Pancreas (tissue), 10 donors: ENCODE measurements at regions not wholly inside any gene's neighbourhood (a gene's known extent, or its start where the extent isn't known, plus 50 kb on each side); places are given as distances from the start of the nearest gene placed in this dataset.

ENCODE experiments used
- ATAC-seq, 4 donors: fragments of 200-7000 bp; cut with Tn5 transposase; one replicate each; pipeline versions ENCODE4 v1.8.0 to v1.9.1; 2020; ENCODE audit warnings: mild to moderate bottlenecking in 4 of 4, moderate library complexity in 4 of 4
- DNase-seq, 6 donors: peaks; one replicate each; pipeline ENCODE4 v3.0.0-alpha.2; 2020
- FAIRE-seq: peaks from 2 replicates; lab custom pipeline; 2012; peaks lifted over from hg19 to GRCh38; lab: Jason Lieb, UNC
- H3K27ac ChIP-seq, 4 donors: fragments of 200-600 bp; sonication (generic); 1 replicate in 3 of 4; 2 replicates in 1 of 4; pipeline versions ENCODE4 v1.5.0 to v1.8.0; 2020
- H3K27me3 ChIP-seq, 4 donors: fragments of 200-600 bp; one replicate each; pipeline ENCODE4 v1.8.0; 2021
- H3K36me3 ChIP-seq, 3 donors: fragments of 200-600 bp; sonication (generic) in 1 of 3; one replicate each; pipeline versions ENCODE4 v1.5.0 to v1.8.0; 2020 to 2021
- H3K4me1 ChIP-seq, 3 donors: fragments of 200-600 bp; one replicate each; pipeline ENCODE4 v1.8.0; 2021
- H3K4me3 ChIP-seq, 4 donors: fragments of 200-600 bp; sonication (generic) in 2 of 4; one replicate each; pipeline versions ENCODE4 v1.5.0 to v1.8.0; 2020 to 2021
- H3K9me3 ChIP-seq, 4 donors: fragments of 200-600 bp; one replicate each; pipeline ENCODE4 v1.8.0; 2021
- CTCF ChIP-seq, 4 donors: fragments of 200-600 bp; sonication (generic) in 3 of 4; IDR thresholded peaks; one replicate each; pipeline versions ENCODE4 v1.5.0 to v1.8.0; 2021; ENCODE audit warnings: antibody characterized with exemption in 4 of 4
- WGBS, 2 donors: extraction: QIAGEN DNeasy Blood & Tissue Kit; methylation state at CpG; one replicate each; pipeline ENCODE4 v1.1.7; 2013; 5-methylcytosine and 5-hydroxymethylcytosine counted together
- intact Hi-C, 3 donors: fragments of 100-400 bp; cut with DNase I; formaldehyde crosslinking; loops; one replicate each; pipeline versions ENCODE4 v1.11.1 to v1.14.2; 2022
- donor health status: healthy with polysubstance abuse.
- donor health status: DM: no; HTN: no; CAD: no; lungs with moderate emphysema.
- donor health status: DM: no; HTN: no; CAD: no.
- donor health status: control.
- donor health status: control.
- donor health status: Bipolar disorder and iron deficiency.
- donor health status: DM: yes; HTN: yes; CAD: no.
- donor health status: DM: no; HTN: no; CAD: no.
- donor health status: DM: no; HTN: no; CAD: no.
- donor health status: DM: yes; HTN: yes; CAD: no.

- ATAC-seq (no peak), FAIRE-seq (no peak), DNase-seq (no peak)
- H3K4me1 ChIP-seq: no peaks in the 10 kb centered on the region
- intact Hi-C loops: no loop called here
- no peaks in the 10 kb centered on the region for H3K36me3 ChIP-seq
- TF ChIP-seq CTCF (IDR thresholded peaks at IDR 0.05): no peak
- H3K27me3 ChIP-seq: no peaks in the 10 kb centered on the region
- no peaks in the 10 kb centered on the region for H3K9me3 ChIP-seq
- no peak overlapping the region for H3K27ac ChIP-seq
- no peak overlapping the region for H3K4me3 ChIP-seq
- WGBS, 2 donors: 34 to 42% methylated on average over 1 of the region's 1 CpG
These were observed 202.0 kb downstream of the PAPSS1 start for GRCh38 chr4:107518076-107518475.

GRCh38 chr4:107512549-107512948 is 207.5 kb downstream of the PAPSS1 start:
- DNase-seq (no peak), ATAC-seq (no peak), FAIRE-seq (no peak)
- no peaks in the 10 kb centered on the region for H3K36me3 ChIP-seq
- H3K9me3 ChIP-seq: no peaks in the 10 kb centered on the region
- no peak overlapping the region for H3K4me3 ChIP-seq
- no peaks in the 10 kb centered on the region for H3K27me3 ChIP-seq
- no peak for TF ChIP-seq CTCF (IDR thresholded peaks at IDR 0.05)
- intact Hi-C loops: no loop called here
- H3K4me1 ChIP-seq: no peaks in the 10 kb centered on the region
- H3K27ac ChIP-seq: no peak overlapping the region

- no peaks in the 10 kb centered on the region for H3K4me1 ChIP-seq
- ATAC-seq: no peak
These were observed 210.4 kb downstream of the PAPSS1 start for GRCh38 chr4:107509615-107510014.

DNA sequence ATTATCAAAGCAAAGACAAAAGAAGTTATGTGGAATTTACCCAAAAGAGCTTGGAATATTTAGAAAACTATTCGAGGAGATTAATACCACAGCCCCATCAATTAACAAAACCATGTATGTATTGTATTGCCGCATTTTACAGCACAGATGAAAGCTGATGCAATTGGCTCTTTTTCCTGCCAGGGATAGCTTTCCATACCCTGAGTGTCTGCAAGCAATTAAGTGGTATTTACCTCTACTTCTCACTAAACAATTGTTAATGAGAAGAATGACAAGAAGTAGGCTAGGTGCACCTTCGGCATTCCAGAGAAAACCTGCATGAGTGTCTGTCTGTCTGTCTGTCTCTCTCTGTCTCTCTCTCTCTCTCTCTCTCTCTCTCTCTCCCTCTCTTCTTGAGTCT is 219.5 kb downstream of the PAPSS1 start:
- no peak for DNase-seq
- no peak for ATAC-seq
- H3K27ac ChIP-seq: no peak overlapping the region

More at GRCh38 chr4:107509615-107510014, 210.4 kb downstream of the PAPSS1 start:
- Histone ChIP-seq H3K36me3 (no peaks in the 10 kb centered on the region), H3K4me3 (no peak overlapping the region), H3K27ac (no peak overlapping the region), H3K27me3 (no peaks in the 10 kb centered on the region), H3K9me3 (no peaks in the 10 kb centered on the region)
- intact Hi-C loops: no loop called here
- DNase-seq (no peak), FAIRE-seq (no peak)
- TF ChIP-seq CTCF (IDR thresholded peaks at IDR 0.05): no peak

DNA sequence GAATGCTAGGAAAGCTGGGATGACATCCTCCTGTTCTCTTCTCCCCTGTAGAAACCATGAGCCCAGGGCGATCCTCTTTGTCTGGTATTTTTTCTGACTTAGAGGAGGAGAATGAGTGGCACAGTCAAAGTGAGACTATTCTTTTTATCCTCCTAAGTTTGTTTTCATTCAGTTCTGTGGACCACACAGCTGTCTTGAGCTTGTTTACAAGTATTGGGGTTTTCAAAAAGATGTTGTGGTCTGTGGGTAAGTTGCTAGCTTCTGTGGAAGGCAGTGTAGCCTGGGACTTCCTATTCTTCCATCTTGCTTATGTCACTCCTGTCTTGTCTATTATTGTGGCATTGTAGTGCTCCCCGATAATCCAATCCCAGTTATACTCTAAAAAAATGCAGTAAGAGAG is 223.0 kb downstream of the PAPSS1 start:
- Histone ChIP-seq H3K4me3 (no peak overlapping the region), H3K4me1 (no peaks in the 10 kb centered on the region), H3K36me3 (no peaks in the 10 kb centered on the region), H3K27me3 (no peaks in the 10 kb centered on the region), H3K9me3 (no peaks in the 10 kb centered on the region), H3K27ac (no peak overlapping the region)
- TF ChIP-seq CTCF (IDR thresholded peaks at IDR 0.05): no peak
- intact Hi-C loops: no loop called here
- FAIRE-seq: no peak
- no peak for ATAC-seq
- 59 to 89% methylated on average over 2 of the region's 2 CpGs for WGBS, 2 donors
- DNase-seq: no peak

More for the DNA sequence above, 219.5 kb downstream of the PAPSS1 start:
- Histone ChIP-seq H3K27me3 (no peaks in the 10 kb centered on the region), H3K4me3 (no peak overlapping the region), H3K4me1 (no peaks in the 10 kb centered on the region), H3K36me3 (no peaks in the 10 kb centered on the region), H3K9me3 (no peaks in the 10 kb centered on the region)
- FAIRE-seq: no peak
- intact Hi-C loops: no loop called here
- 86 to 87% methylated on average over 3 of the region's 3 CpGs for WGBS, 2 donors
- TF ChIP-seq CTCF (IDR thresholded peaks at IDR 0.05): no peak
